ENCODE measurements at regions not wholly inside any gene's neighbourhood (a gene's known extent, or its start where the extent isn't known, plus 50 kb on each side); places are given as distances from the start of the nearest gene placed in this dataset.

DNA sequence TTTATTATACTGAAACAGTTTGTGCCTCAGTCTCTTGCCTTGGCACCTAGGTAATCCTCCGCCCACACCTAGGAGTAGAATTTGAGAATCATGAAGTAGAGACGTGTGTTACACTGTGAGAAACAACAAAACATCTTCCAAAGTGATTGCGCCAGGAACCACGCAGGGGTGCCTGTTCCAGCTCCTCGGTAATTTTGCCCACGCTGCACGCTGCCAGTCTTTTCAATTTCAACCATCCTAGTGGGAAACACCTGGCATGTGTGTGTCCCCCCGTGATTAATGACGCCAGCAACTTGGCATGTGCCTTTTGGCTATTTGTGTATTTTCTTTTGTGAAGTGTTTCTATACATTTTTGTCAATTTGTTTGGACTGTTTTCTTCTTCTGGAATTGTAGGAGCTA, 919.1 kb downstream of the BRD1 start:
- Histone ChIP-seq H3K9me2 (replicated peaks; ENCODE audit: insufficient read depth, low read length) (no peaks in the 10 kb centered on the region), H4K20me1 (ENCODE audit: low read depth, low read length) (no peaks in the 10 kb centered on the region), H2AFZ (ENCODE audit: low read depth, low read length, severe bottlenecking) (no peak overlapping the region), H3K79me2 (ENCODE audit: insufficient read depth, low read length) (no peaks in the 10 kb centered on the region), H3K9me3 (ENCODE audit: insufficient read depth, low read length) (no peaks in the 10 kb centered on the region), H3K36me3 (ENCODE audit: low read length) (no peaks in the 10 kb centered on the region), H3K9ac (ENCODE audit: low read length) (no peak overlapping the region), H3K27ac (ENCODE audit: low read depth, low read length) (no peak overlapping the region), H3F3A (ENCODE audit: insufficient read depth) (no peaks in the 10 kb centered on the region), H3K4me3 (ENCODE audit: insufficient read depth, low read length, poor library complexity, severe bottlenecking) (no peak overlapping the region), H3K27me3 (ENCODE audit: low read length) (no peaks in the 10 kb centered on the region), H3K4me2 (ENCODE audit: low read depth, low read length, poor library complexity, severe bottlenecking) (no peak overlapping the region)
- TF ChIP-seq EZH2phosphoT487 (conservative IDR thresholded peaks at IDR 0.05; ENCODE audit: low read length): no peak
- TF ChIP-seq, protein P1, sequence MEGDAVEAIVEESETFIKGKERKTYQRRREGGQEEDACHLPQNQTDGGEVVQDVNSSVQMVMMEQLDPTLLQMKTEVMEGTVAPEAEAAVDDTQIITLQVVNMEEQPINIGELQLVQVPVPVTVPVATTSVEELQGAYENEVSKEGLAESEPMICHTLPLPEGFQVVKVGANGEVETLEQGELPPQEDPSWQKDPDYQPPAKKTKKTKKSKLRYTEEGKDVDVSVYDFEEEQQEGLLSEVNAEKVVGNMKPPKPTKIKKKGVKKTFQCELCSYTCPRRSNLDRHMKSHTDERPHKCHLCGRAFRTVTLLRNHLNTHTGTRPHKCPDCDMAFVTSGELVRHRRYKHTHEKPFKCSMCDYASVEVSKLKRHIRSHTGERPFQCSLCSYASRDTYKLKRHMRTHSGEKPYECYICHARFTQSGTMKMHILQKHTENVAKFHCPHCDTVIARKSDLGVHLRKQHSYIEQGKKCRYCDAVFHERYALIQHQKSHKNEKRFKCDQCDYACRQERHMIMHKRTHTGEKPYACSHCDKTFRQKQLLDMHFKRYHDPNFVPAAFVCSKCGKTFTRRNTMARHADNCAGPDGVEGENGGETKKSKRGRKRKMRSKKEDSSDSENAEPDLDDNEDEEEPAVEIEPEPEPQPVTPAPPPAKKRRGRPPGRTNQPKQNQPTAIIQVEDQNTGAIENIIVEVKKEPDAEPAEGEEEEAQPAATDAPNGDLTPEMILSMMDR (IDR thresholded peaks at IDR 0.05; ENCODE audit: insufficient read depth, low read length, poor library complexity, severe bottlenecking): no peak

DNA sequence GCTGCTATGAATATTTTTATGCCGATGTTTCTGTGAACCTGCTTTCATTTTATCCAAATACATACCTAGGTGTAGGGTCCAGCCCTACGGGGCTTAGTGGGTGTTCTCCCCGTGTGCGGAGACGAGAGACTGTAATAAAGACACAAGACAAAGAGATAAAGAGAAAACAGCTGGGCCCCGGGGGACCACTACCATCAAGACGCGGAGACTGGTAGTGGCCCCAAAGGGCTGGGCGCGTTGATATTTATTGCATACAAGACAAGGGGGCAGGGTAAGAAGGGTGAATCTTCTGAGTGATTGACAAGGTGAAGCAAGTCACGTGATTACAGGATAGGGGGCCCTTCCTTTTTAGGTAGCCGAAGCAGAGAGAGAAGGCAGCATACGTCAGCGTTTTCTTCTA, 920.1 kb downstream of the BRD1 start:
- H3K4me2 ChIP-seq (ENCODE audit: low read depth, low read length, poor library complexity, severe bottlenecking): no peak overlapping the region
- H4K20me1 ChIP-seq (ENCODE audit: low read depth, low read length): no peaks in the 10 kb centered on the region
- H3F3A ChIP-seq (ENCODE audit: insufficient read depth): no peaks in the 10 kb centered on the region
- no peak overlapping the region for H3K9ac ChIP-seq (ENCODE audit: low read length)
- H3K9me2 ChIP-seq (replicated peaks; ENCODE audit: insufficient read depth, low read length): no peaks in the 10 kb centered on the region
- no peaks in the 10 kb centered on the region for H3K79me2 ChIP-seq (ENCODE audit: insufficient read depth, low read length)
- H3K9me3 ChIP-seq (ENCODE audit: insufficient read depth, low read length): no peaks in the 10 kb centered on the region
- no peak overlapping the region for H3K4me3 ChIP-seq (ENCODE audit: insufficient read depth, low read length, poor library complexity, severe bottlenecking)
- no peaks in the 10 kb centered on the region for H3K36me3 ChIP-seq (ENCODE audit: low read length)
- no peaks in the 10 kb centered on the region for H3K27me3 ChIP-seq (ENCODE audit: low read length)
- no peak overlapping the region for H3K27ac ChIP-seq (ENCODE audit: low read depth, low read length)
- TF ChIP-seq EZH2phosphoT487 (conservative IDR thresholded peaks at IDR 0.05; ENCODE audit: low read length): no peak
- TF ChIP-seq, protein P1 (IDR thresholded peaks at IDR 0.05; ENCODE audit: insufficient read depth, low read length, poor library complexity, severe bottlenecking): no peak
- H2AFZ ChIP-seq (ENCODE audit: low read depth, low read length, severe bottlenecking): no peak overlapping the region

DNA sequence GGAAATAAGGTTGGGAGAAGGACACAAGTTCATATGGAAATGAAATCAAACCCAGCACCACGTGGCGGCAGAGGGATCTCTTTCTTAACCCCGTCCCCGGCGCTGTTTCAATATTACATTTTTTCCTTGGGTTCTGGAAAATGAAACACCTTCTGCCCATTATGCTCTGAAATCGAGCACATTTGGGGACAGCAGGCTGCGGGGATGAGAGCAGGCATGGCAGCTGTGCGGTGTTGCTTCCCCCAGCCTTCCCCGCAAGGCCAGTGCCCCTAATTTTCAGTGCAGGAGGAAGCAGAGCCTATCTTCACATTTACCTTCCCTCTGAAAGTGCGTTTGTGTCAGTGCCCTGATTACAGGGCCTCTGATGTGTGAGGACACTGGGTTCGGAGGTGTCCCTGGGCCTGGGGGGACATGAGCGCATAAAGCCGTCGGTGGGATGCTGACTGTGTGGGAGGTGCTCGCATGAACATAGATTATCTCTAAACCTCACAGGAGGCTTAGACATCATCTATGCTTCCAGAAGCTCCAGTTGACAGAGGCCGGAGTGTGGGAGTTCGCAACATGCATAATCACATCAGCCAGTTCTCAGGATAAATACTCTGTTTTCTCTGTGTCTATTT, 921.3 kb downstream of the BRD1 start:
- Histone ChIP-seq H3K9me3 (ENCODE audit: insufficient read depth, low read length) (no peaks in the 10 kb centered on the region), H3F3A (ENCODE audit: insufficient read depth) (no peaks in the 10 kb centered on the region), H3K9ac (ENCODE audit: low read length) (no peak overlapping the region), H3K4me2 (ENCODE audit: low read depth, low read length, poor library complexity, severe bottlenecking) (no peak overlapping the region), H3K9me2 (replicated peaks; ENCODE audit: insufficient read depth, low read length) (no peaks in the 10 kb centered on the region), H3K4me3 (ENCODE audit: insufficient read depth, low read length, poor library complexity, severe bottlenecking) (no peak overlapping the region), H4K20me1 (ENCODE audit: low read depth, low read length) (no peaks in the 10 kb centered on the region), H3K79me2 (ENCODE audit: insufficient read depth, low read length) (no peaks in the 10 kb centered on the region), H3K27ac (ENCODE audit: low read depth, low read length) (no peak overlapping the region), H3K36me3 (ENCODE audit: low read length) (no peaks in the 10 kb centered on the region), H2AFZ (ENCODE audit: low read depth, low read length, severe bottlenecking) (no peak overlapping the region), H3K27me3 (ENCODE audit: low read length) (no peaks in the 10 kb centered on the region)
- TF ChIP-seq, protein P1 (IDR thresholded peaks at IDR 0.05; ENCODE audit: insufficient read depth, low read length, poor library complexity, severe bottlenecking): no peak
- no peak for TF ChIP-seq EZH2phosphoT487 (conservative IDR thresholded peaks at IDR 0.05; ENCODE audit: low read length)
